PC-9 (cell line): ENCODE measurements at regions not wholly inside any gene's neighbourhood (a gene's known extent, or its start where the extent isn't known, plus 50 kb on each side); places are given as distances from the start of the nearest gene placed in this dataset.

Source experiments
- EZH2 ChIP-seq: fragments of 200-600 bp; sonication (generic); IDR thresholded peaks from 2 replicates; pipeline ENCODE4 v1.8.0; 2017; ENCODE audit warnings: antibody characterized with exemption, low read depth
- TF ChIP-seq, protein P1 (sequence below): fragments of 200-600 bp; sonication (generic); conservative IDR thresholded peaks from 2 replicates; pipeline ENCODE4 v1.6.1; 2017; ENCODE audit warnings: mixed run types, antibody characterized with exemption, mild to moderate bottlenecking, moderate library complexity

- TF ChIP-seq, protein P1, sequence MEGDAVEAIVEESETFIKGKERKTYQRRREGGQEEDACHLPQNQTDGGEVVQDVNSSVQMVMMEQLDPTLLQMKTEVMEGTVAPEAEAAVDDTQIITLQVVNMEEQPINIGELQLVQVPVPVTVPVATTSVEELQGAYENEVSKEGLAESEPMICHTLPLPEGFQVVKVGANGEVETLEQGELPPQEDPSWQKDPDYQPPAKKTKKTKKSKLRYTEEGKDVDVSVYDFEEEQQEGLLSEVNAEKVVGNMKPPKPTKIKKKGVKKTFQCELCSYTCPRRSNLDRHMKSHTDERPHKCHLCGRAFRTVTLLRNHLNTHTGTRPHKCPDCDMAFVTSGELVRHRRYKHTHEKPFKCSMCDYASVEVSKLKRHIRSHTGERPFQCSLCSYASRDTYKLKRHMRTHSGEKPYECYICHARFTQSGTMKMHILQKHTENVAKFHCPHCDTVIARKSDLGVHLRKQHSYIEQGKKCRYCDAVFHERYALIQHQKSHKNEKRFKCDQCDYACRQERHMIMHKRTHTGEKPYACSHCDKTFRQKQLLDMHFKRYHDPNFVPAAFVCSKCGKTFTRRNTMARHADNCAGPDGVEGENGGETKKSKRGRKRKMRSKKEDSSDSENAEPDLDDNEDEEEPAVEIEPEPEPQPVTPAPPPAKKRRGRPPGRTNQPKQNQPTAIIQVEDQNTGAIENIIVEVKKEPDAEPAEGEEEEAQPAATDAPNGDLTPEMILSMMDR = no peak
- TF ChIP-seq EZH2 = no peak
Observed at GRCh38 chr11:130732476-130732875, 183.8 kb downstream of the SNX19 start.
